NAMALWA (cell line): ENCODE measurements at regions not wholly inside any gene's neighbourhood (a gene's known extent, or its start where the extent isn't known, plus 50 kb on each side); places are given as distances from the start of the nearest gene placed in this dataset.
"Not testable (repeated sequence)": the region's sequence is repeated elsewhere in the genome, so short reads cannot be mapped to it uniquely, and the experiment has no call there.

Experiments
- DNase-seq: peaks from one replicate; pipeline ENCODE4 v3.0.0-alpha.2; 2015; ENCODE audit warnings: low spot score

- no peak for DNase-seq
Observed at GRCh38 chr2:147607379-147607778, 237.4 kb upstream of the ACVR2A start.

GRCh38 chr2:147603876-147604275 lies 241.0 kb upstream of the ACVR2A start:
- no peak for DNase-seq

- DNase-seq, result no peak
Observed at GRCh38 chr2:147603447-147603846, 241.4 kb upstream of the ACVR2A start.

GRCh38 chr2:147600646-147601045 lies 244.2 kb upstream of the ACVR2A start:
- no peak for DNase-seq

GRCh38 chr2:147600223-147600622 lies 244.6 kb upstream of the ACVR2A start:
- DNase-seq, result no peak

- DNase-seq, result no peak
Observed at GRCh38 chr2:147595200-147595599, 249.6 kb upstream of the ACVR2A start.

GRCh38 chr2:147594038-147594437 lies 250.8 kb upstream of the ACVR2A start:
- DNase-seq, result no peak

- DNase-seq, result not testable (repeated sequence)
Observed at GRCh38 chr2:147592784-147593183, 252.0 kb upstream of the ACVR2A start.

GRCh38 chr2:147589127-147589526 lies 255.7 kb upstream of the ACVR2A start:
- DNase-seq, result no peak

GRCh38 chr2:147588191-147588590 lies 256.6 kb upstream of the ACVR2A start:
- no peak for DNase-seq

GRCh38 chr2:147578529-147578928 lies 266.3 kb upstream of the ACVR2A start:
- no peak for DNase-seq

GRCh38 chr2:147577998-147578380 lies 266.8 kb upstream of the ACVR2A start:
- no peak for DNase-seq

- DNase-seq, result no peak
Observed at GRCh38 chr2:147577323-147577997, 267.4 kb upstream of the ACVR2A start.

- DNase-seq, result no peak
Observed at GRCh38 chr2:147575106-147575505, 269.7 kb upstream of the ACVR2A start.

- no peak for DNase-seq
Observed at GRCh38 chr2:147572622-147573021, 272.2 kb upstream of the ACVR2A start.

GRCh38 chr2:147569426-147569825 lies 275.4 kb upstream of the ACVR2A start:
- no peak for DNase-seq

GRCh38 chr2:147568109-147568508 lies 276.7 kb upstream of the ACVR2A start:
- DNase-seq, result no peak

GRCh38 chr2:147567136-147567535 lies 277.7 kb upstream of the ACVR2A start:
- no peak for DNase-seq

GRCh38 chr2:147560810-147561535 lies 283.9 kb upstream of the ACVR2A start:
- DNase-seq, result no peak

GRCh38 chr2:147559070-147559725 lies 285.6 kb upstream of the ACVR2A start:
- no peak for DNase-seq

- no peak for DNase-seq
Observed at GRCh38 chr2:147558620-147559019, 286.2 kb upstream of the ACVR2A start.

- DNase-seq, result no peak
Observed at GRCh38 chr2:147554521-147555107, 290.2 kb upstream of the ACVR2A start.

GRCh38 chr2:147553775-147554271 lies 291.0 kb upstream of the ACVR2A start:
- no peak for DNase-seq
